Stimulated activated CD4-positive, alpha-beta T cell treated with anti-CD3 and anti-CD28 coated beads, TNF-alpha, amount 100 ng/mL, for 48 hours (primary cell): ENCODE measurements at regions not wholly inside any gene's neighbourhood (a gene's known extent, or its start where the extent isn't known, plus 50 kb on each side); places are given as distances from the start of the nearest gene placed in this dataset.
A peak's percentile ranks its signal among the peaks of the same experiment; 100 is the strongest.
"Not testable (repeated sequence)": the region's sequence is repeated elsewhere in the genome, so short reads cannot be mapped to it uniquely, and the experiment has no call there.

Source experiments
- DNase-seq, 3 donors: peaks; one replicate each; pipeline ENCODE4 v3.0.0-alpha.2; 2020; ENCODE audit warnings: low read depth in 3 of 3

- peak; percentile 29 to 53 (median 40) for DNase-seq
These were observed 72.6 kb upstream of the TARDBP start for GRCh38 chr1:10939654-10940450.

- DNase-seq, result no peak
These were observed 72.0 kb upstream of the TARDBP start for GRCh38 chr1:10940451-10940804.

GRCh38 chr1:10940838-10941237, 71.6 kb upstream of the TARDBP start:
- no peak for DNase-seq

DNA sequence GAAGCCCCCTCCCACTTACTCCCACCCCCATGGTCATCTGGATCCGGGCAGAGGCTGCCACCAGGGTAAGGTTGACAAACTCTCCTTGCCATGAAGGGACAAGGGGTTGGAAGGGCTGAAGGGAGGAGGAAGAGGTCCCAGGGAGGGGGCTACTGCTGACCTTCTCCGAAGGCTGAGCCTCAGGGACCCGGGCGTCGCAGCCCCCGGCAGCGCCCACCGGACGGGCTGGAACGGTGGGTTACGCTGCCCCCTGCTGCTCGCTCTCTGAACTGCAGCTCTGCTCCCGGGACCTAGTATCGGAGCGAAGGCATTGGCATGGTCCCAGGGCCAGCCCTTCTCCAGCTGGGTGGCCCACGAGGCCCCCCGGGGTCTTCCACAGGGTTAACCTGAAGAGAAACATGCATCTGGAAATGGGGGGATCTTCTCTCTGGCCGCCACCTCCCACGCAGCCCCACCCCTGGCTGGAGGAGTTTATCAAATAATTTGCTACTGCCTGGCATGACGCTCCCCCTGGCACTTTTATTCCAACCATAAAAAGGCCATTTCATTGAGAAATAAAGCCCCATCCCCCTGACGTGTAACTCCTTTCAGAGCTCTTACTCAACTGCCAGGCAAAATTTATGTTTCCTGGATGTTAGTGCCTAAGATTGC, 70.4 kb upstream of the TARDBP start:
- peak; percentile 23 to 48 (median 43) for DNase-seq

DNA sequence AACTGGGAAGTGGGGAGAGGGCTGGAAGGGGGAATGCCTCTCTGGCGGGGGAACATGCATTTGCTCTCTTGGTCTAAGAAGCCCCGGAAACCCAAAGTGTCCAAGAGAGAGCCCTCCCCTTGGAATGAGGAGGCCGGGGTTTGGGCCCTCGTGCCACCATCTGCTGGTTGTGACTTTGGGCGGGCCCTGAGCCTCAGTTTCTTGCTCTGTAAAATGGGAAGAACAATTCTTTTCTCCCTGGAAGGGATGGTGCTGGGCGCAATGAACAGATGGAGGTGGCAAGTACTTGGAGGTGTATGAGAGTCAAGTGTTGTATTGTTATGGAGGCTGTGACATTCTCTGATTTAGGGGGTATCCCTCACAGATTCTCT, 69.9 kb upstream of the TARDBP start:
- DNase-seq, result no peak

- no peak for DNase-seq
These were observed 69.4 kb upstream of the TARDBP start for GRCh38 chr1:10943041-10943440.

GRCh38 chr1:10943991-10944730, 68.3 kb upstream of the TARDBP start:
- DNase-seq, result no peak

GRCh38 chr1:10945991-10946509, 66.4 kb upstream of the TARDBP start:
- no peak for DNase-seq

DNA sequence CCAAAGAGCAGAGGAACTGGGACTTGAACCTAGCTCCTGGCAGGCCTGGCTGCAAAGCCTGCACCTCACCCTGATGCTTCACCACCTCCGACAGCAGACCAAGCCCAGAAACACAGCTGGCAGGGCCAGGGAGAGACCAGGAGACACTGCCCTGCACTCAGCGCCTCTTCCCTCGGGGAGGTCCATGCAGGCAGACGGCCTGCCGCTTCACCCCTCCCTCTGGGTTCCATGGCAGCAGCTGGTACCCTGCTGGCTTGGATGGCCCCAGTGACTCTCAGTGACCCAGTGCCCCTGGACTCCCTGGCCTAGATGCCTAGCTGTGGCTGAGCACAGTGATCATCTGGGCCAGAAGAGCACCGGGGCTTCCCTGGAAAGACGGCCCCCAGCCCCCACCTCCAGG, 65.3 kb upstream of the TARDBP start:
- DNase-seq, result no peak

GRCh38 chr1:10947691-10948462, 64.6 kb upstream of the TARDBP start:
- no peak for DNase-seq

DNA sequence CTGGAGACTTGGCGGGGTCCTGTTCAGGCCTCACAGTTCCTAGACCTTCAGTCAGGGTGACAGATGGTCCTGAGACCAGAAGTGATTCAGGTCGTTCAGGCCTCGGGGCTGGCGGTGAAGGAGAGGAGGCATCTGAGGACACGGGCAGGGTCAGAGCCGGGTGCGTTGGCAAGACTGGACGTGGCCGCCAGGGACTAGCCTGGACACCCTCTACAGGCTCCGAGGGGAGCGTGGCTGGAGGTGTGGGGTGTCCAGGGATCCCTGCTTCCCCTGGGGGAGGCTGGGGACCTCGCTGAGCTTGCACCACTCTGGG, 64.0 kb upstream of the TARDBP start:
- DNase-seq, result no peak

DNA sequence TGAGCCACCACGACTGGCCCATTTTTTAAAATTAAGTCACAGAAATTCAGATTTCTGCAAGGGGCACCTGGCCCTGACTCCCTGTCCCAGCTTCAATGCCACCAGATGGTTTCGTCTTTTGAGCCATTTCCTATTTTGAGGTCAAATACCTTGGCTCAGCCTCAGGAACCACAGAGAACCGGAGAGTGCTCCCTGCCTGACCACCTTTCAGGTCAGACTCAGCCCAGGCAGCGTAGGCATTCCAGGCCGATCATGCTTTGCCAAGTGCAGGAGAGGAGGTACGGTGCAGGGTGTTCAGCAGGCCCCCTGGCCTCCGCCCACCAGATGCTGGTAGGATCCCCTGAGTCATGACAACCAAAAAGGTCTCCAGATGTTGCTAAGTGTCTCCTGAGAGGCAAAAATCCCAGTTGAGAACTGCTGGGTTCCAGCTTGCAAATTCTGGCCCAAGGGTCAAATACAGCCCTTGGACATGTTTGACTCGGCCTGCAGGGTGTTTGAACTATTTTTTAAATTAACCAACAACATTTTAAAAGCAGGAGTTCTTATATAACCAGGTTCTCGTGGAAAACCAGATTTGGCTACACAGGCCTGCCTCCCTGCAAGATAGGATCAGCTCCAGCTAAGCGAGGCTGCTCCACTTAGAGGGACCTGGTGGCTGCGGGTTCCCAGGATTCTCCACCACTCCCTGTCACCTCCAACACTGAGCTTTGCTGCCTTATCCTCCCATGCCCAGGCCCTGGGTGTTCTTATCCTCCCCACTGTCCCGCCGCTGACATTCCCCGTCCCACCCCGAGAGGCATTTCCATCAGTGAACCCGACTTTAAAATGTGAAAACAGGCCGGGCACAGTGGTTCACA, 61.9 kb upstream of the TARDBP start:
- DNase-seq, result no peak

DNA sequence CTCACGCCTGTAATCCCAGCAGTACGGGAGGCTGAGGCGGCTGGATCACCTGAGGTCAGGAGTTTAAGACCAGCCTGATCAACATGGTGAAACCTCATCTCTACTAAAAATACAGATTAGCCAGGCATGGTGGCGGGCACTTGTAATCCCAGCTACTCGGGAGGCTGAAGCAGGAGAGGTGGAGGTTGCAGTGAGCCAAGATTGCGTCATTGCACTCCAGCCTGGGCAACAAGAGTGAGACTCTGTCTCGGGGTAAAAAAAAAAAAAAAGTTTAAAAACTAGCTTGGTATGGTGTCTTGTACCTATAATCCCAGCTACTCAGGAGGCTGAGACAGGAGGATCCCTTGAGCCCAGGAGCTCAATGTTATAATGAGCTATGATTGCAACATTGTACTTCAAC, 61.2 kb upstream of the TARDBP start:
- not testable (repeated sequence) for DNase-seq

- DNase-seq, result no peak
These were observed 60.5 kb upstream of the TARDBP start for GRCh38 chr1:10951961-10952360.

GRCh38 chr1:10953505-10954193, 58.8 kb upstream of the TARDBP start:
- DNase-seq, result no peak

DNA sequence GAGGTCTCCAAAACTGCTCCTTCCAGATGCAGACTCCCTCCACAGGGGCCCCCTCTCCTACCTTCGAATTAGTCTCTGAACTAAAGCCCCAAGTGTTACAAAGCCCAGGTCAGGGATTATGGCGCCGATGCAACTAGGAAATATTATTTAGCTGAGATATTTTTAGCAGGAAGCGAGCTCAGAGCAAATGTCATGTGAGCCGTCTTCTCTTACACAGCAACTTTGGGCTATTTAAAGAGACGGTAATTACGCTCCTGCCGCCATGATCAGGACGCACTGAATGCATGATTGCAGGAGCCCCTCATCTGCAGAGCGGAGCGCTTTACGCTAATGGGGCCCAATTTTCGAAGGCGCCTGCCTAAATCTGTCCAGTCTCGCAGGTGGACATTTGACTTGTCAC, 55.3 kb upstream of the TARDBP start:
- no peak for DNase-seq

DNA sequence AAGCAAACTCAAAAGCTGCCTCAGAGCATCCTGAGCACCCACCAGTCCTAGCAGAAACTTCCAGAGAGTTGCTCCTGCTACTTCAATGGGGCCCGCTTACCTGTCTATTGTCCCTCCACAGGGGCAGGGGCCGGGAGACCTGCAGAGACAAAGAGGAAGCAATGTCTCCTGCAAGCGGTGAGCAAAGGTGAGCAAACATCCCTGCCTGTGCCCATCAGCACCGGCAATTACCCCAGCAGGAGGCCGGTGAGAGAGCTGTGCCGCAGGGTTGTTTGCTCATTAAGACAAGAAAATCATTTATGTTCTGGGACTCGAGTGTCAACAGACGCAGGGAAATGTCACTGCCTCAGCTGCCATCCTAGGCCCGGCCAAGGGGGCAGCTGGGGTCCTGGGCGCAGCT, 53.8 kb upstream of the TARDBP start:
- no peak for DNase-seq

DNA sequence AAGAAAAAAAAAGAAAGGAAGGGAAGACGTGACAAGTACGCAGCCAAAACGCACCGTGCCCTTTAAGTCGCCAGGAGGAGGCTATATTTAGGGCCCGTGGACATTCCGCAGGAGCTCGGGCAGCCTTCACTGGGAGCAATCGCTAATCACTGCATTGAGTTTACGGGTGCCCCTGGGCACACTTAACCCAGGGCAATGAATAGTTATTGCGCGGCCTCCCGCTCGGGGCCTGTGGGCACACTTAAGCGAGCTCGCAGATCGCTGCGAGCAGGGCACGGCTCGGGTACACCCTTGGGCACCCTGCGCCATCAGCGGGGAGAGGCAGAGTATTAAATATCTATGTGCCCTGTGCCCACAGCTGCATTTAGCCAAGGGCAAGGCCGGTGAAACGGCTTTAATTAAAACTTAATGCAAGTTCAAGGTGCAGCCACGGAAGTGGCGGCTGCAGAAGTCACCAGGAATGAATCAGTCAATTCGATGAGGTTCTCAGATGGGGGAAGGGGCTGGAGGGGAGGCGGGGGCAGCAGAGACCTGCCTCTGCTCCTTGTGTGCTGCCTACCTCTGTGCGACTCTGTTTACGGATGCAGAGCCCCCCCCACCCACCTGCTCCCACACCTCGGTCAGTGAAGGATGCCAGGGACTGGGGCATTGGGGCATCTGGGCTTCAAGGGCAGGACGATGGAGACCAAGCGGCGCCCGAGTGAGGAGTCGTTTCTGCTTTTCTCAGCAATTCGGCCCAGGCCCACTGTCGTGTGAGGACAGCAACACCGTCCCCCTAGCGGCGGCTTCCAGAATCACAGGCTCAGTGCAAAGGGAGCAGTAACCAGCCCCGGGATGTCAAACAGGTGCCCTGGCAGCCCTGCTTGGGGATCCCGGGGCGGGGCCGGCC, 51.8 kb upstream of the TARDBP start:
- peak; percentile 69 to 85 (median 83) for DNase-seq

DNA sequence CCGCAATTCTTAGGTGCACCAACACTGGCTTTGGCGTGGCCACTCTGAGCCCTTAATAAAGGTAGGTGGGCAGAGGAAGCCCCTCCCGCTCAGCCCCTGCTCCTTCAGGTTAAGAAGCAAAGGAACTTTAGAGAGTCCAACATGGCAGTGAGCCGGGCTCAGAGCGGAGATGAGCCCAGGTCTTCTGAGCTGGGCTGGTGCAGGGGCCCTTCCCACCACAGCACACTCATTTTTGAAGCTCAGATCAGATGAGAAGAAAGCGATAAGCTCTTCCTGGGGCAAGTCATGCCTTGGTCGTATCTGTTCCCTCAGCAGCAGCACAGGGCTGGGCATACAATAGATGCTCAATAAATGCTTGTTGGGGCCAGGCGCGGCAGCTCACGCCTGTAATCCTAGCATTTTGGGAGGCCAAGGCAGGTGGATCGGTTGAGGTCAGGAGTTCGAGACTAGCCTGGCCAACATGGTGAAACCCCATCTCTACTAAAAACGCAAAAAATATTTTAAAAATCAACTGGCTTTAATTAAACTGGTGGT, 51.1 kb upstream of the TARDBP start:
- no peak for DNase-seq
